Right kidney (tissue), 1 donor: ENCODE measurements at regions not wholly inside any gene's neighbourhood (a gene's known extent, or its start where the extent isn't known, plus 50 kb on each side); places are given as distances from the start of the nearest gene placed in this dataset.

Source experiments
- DNase-seq: peaks from one replicate; pipeline ENCODE4 v3.0.0-alpha.2; 2016

- no peak for DNase-seq
Measured at GRCh38 chr1:34331020-34331926, 154.6 kb downstream of the C1orf94 start.

GRCh38 chr1:34332996-34333395 is 156.3 kb downstream of the C1orf94 start:
- no peak for DNase-seq

GRCh38 chr1:34338871-34339270 is 162.2 kb downstream of the C1orf94 start:
- no peak for DNase-seq

DNA sequence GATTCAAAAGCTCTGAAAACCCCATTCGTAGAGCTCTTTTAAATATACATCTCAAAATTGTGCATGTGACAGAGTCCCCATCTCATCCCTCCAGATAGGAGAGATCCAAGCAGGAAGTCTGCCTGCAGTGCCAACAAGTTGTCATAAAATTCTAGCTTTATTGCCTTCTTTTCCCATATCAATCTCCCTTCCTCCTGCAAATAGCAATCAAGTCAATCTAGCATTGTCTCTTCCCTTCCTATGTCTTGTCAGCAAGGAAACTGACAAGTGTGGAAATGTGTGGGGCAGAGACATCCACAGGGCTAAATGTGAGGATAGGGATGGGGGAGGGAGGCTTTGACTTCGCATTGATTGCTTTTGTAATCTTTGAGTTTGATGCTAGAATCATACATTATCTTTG is 165.2 kb downstream of the C1orf94 start:
- DNase-seq, result no peak

DNA sequence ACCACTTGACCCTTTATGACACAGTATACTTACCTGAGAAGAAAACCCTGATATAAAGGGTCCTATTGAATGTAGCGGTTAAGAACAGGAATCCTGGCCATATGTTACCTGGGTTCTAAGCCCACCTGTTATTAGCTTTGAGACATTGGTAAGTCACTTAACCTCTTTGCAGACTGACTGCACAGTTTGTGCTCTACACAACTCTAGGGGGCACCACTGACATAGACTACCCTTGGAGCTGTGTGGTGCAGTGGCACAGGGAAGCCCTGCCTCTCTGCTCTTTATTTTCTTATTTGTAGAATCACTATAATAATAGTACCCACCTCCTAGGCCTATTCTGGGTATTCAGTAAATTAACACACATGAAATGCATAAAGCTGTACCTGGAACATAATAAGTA is 165.6 kb downstream of the C1orf94 start:
- no peak for DNase-seq

GRCh38 chr1:34346128-34346527 is 169.4 kb downstream of the C1orf94 start:
- DNase-seq, result no peak

DNA sequence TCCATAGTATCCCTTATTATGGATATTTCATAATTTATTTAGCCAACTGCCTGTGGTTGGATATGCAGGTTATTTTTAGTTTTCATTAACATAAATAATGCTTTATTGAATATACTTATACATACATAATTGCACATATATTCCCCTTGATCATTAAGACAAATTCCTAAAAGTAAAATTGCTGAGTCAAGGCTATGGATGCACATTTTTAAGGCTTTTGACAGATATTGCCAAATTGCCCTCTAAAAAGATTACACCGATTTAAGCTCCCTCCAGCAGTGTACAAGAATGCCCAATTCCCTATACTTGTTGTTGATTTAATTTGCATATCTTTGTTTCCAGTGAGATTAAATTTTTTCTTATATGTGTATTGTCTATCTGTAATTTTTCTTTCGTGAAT is 176.7 kb downstream of the C1orf94 start:
- DNase-seq, result no peak

GRCh38 chr1:34354367-34354766 is 177.7 kb downstream of the C1orf94 start:
- DNase-seq, result no peak

DNA sequence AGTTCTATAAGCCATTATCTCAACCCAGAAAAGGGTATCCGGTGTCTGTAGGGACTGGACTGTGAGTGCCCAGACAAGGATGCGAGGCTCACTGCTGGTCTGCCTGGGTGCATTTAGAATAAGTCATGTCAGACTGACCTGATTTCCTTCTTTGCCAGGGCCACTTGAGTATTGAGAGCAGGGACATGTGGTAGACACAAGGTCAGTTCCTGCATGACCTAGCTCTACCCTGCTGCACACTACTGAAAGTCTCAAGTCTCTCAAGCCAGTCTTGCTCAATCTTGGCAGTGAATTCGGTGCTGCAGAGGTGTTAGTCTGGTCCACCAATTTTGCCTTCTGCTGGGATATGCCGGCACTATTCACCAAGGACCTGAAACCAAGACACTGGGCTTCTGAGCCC is 180.1 kb downstream of the C1orf94 start:
- no peak for DNase-seq

- DNase-seq, result no peak
Measured at GRCh38 chr1:34358636-34359035, 181.9 kb downstream of the C1orf94 start.

GRCh38 chr1:34359411-34359810 is 182.7 kb downstream of the C1orf94 start:
- no peak for DNase-seq

DNA sequence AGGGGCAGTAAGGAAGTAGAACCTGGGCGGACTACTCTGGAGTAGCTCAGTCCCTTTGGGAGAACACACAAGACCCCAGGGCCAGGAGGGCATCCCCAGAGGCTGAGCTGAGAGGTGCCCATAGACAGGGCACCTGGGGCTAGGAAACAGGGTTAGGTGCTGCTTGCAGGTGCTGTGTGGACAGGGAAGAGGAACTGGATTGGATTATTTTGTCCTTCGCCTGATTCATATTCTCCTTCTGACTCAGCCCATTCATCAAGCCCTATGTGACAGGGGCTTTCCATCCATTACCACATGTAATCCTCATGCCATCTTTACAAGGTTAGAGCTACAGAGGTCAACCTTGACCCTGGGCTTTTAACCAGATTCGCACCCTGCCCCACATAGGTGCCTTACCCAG is 183.9 kb downstream of the C1orf94 start:
- DNase-seq, result no peak

DNA sequence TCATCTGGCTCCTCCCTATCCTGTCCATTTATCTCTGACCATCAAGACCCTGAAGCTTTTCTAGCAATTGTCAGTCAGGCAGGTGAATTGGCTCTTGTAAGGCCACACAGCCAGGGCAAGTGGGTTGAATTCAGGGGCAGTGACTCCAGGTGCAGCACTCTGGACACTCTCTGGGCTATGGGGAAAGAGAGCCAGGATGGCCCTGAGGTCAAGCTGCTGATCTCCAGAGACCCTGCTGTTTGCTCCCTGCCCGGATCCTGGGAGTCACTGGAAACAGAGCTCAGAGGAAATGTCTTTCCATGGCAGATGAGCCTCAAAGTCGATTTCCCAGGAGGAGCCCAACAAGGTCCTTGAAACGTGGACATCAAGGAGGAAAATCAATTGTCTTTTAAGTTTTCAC is 184.4 kb downstream of the C1orf94 start:
- DNase-seq, result no peak

- no peak for DNase-seq
Measured at GRCh38 chr1:34361781-34362357, 185.2 kb downstream of the C1orf94 start.

GRCh38 chr1:34362949-34363348 is 186.2 kb downstream of the C1orf94 start:
- no peak for DNase-seq

DNA sequence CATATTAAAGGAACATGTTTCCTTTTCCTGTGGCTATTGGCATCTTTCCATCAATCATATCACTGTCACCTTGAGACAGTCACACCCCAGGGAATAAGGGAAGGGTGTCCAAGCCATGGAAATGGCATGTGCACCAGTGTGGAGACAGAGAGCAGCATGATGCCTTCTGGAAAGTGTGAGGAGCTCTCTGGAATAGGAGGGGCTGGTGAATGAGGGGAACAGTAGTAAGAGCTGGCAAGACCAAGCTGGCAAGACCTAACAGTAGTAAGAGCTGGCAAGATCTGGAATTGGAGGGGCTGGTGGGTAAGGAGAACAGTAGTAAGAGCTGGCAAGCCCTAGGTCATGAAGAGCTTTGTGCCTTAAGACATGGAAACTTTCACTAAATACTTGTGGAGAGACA is 186.7 kb downstream of the C1orf94 start:
- no peak for DNase-seq

GRCh38 chr1:34363915-34364314 is 187.2 kb downstream of the C1orf94 start:
- no peak for DNase-seq

DNA sequence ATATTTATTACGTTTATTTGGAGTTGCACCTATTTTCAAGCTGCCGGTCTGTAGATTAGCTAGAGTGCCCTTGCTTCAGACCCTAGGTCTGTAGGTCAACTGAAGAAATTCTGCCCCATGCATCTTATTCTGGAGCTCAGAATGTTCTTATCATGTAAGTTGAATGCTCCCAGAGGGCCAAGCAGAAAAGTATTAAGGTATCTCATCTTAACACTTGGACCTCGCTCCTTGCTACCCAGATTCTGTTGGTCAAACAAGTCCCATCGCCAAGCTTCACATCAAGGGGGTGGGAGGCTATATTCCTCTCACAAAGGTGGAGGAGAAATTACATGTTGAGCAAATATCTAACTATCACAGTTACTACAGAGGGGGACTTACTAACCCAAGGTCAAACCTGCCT is 187.7 kb downstream of the C1orf94 start:
- no peak for DNase-seq

- DNase-seq, result no peak
Measured at GRCh38 chr1:34365295-34365694, 188.6 kb downstream of the C1orf94 start.

- no peak for DNase-seq
Measured at GRCh38 chr1:34366875-34367624, 190.3 kb downstream of the C1orf94 start.

GRCh38 chr1:34367954-34368353 is 191.2 kb downstream of the C1orf94 start:
- DNase-seq, result no peak

DNA sequence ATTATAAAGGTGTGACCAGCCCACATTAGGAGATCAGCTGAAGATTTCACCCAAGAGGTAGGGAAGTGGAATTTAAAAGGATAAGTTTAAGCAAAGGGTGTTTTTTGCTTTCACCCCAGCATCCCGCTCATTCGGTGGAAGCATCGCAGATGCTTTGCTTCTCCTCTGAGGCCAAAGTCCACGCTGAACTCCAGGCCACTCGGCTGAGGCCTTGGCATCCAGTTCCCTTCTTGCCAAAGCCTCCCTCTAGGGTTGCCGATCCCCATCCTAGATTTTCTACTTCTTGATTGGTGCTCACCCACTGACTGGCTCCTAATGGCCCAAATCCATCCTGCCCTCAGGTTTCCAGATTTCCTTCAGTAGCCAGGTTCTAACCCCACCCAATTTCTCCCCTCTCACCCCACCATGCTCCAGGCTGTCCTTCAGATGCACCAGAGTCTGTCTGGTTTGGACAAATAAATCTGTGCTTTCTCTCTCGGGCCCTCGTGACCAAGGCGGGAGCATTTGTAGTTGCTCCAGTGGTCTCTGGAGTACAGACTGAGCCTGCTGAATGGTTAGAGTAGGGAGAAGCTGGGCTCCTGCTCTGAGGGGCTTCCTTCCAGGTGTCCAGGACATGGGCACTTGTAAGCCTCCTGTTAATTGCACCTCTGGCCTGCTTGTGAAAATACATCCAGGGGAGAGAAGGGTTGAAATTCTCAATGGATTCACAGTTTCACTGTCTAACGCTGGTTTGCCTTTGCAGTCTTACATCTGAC is 193.2 kb downstream of the C1orf94 start:
- no peak for DNase-seq

DNA sequence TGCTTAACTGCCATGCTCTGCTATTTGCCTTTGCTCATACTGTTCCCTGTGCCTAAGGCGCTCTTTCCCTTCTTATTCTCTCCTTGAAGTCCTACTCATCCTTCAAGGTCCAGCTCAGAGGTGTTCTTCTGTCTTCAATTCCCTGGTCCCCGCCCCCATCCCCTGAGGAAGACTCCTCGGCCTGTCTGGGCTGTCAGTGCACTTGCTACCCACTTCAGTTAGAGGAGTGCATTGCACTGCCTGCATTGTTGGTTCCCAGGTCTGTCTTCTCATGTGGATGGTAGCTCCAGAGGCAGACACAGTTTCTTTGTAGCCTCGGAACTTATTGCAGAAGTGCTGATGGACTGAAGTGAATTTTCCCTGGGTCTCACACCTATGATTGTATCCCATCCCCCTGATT is 194.0 kb downstream of the C1orf94 start:
- no peak for DNase-seq
